Stimulated activated CD8-positive, alpha-beta memory T cell treated with anti-CD3 and anti-CD28 coated beads, Interleukin-15, amount 100 ng/mL, for 48 hours (primary cell): ENCODE measurements at regions not wholly inside any gene's neighbourhood (a gene's known extent, or its start where the extent isn't known, plus 50 kb on each side); places are given as distances from the start of the nearest gene placed in this dataset.
"Not testable (repeated sequence)": the region's sequence is repeated elsewhere in the genome, so short reads cannot be mapped to it uniquely, and the experiment has no call there.

Experiments used
- DNase-seq, 2 donors: peaks; one replicate each; pipeline ENCODE4 v3.0.0-alpha.2; 2020; ENCODE audit warnings: low read depth in 2 of 2

DNA sequence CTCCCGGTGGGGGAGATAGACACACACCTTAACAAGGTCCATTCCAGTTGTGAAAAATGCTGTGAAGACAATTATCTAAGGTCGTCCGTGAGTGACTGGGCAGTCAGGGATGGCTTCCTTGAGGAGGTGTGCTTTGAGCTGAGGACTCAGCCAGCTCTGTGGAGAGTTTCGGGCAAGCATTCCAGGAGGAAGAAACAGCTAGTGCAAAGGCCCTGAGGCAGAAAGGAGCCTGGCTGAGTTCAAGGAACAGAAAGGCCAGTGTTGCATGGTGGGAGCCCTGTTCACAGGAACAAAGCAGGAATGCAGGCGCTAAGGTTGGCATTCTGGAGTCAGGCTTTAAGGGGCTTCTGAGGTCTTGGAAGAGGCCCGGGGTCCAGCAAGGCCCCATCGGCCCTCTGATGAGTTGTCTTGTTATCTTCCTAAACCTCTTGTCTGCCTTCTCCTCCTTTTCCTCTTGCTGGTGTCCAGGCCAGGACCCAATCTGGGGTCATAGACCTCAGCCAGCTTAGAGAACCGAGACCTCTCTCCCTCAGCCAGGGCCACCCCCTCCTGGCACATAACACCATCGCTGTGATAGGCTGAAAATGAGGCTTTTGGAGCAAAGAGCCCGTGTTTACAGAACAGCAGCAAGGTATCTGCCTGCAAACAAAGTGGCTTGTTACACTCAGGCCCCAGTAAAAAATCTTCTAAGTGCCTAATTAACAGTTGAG is 270.2 kb upstream of the MVB12B start:
- DNase-seq: no peak

DNA sequence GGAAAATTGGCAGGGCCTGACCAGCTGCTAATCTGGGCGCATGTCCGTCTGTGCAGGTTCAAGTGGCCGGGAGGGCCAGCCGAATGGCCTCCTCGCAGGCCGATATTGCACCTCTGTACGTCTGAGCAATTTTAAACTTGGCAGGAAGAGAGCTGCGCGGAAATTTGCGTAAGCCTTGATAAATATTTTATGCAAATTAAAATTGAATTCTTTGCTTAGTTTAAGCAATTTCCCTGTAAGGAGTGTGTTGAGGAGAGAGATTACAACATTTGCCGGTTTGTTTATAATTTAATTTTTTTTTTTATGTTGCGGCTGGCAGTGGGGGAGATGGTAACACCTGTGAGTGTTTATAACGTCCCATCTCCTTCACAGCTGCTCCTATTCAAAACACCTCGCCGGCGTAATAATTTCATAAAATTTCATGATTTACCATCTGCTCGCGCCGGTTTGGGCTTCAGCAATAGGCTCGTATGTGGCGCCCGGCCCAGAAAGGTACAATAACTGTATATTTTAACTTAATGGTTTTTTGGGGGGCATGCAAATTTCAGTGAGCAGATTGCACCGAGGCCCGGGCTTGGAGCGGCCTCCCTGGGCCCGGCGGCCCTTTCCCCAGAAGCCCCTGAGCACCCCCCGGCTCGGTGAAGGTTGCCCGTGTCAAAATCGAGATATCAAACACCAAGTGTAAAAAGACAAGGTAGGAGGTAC is 269.4 kb upstream of the MVB12B start:
- no peak for DNase-seq

DNA sequence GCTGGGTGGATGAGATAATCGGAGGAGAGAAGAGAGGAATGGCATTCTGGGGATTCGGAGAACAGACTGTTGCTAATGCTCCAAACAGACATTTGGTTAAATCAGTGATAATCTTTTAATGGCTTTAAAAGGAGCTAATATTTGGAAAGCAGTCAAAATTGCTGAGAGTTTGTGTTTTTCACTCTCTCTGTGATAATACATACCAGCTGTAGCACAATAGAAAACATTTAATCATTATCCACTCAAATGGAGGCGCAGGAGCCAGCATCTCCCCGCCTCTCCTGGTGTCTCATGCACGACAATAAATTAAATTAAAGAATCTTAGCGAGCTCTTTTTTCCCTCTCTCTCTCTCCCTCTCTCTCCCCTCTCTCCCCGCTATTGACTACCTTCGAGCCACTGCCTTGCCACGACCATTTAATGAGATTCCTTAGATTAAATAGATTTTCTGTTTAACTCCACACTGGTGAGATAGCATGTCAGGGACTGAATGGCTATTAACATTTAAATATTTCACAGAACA is 268.6 kb upstream of the MVB12B start:
- no peak for DNase-seq

DNA sequence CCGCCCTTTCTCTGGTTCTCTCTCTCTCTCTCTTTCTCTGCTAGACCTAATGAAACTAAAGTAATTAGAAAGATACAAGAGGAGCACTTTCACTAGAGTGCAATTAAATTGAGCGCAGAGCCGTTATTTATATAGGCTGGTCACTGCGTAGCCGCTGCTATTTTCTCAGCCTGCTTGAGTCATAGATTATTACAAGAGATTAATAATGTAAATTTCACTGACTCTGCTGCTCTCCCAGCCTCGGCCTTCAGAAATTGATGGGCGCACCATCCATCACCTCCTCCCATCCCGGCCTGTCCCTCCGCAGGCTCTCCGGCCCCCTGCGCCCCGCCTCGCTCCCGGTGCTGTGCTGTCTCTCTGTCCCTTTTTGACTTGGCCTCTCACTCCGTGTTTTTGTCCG is 268.0 kb upstream of the MVB12B start:
- no peak for DNase-seq

DNA sequence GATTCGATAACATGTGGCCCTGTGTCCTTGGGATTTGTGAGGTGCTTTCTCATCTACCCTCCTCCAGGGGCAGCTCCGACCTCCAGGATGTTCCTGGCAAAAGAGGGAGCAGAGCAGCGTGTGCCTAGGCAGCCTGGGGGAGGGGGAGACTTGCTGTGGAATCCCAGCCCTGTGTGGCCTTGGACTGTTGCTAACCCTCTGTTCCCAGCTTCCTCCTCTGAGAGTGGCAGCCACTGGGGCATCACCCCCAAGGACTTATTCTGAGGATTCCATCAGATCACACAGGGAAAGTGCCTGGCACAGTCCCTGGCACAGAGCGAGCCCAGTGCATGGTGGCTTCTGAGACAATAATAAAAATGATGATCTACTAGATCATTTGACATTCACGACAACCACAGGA is 265.1 kb upstream of the MVB12B start:
- no peak for DNase-seq

DNA sequence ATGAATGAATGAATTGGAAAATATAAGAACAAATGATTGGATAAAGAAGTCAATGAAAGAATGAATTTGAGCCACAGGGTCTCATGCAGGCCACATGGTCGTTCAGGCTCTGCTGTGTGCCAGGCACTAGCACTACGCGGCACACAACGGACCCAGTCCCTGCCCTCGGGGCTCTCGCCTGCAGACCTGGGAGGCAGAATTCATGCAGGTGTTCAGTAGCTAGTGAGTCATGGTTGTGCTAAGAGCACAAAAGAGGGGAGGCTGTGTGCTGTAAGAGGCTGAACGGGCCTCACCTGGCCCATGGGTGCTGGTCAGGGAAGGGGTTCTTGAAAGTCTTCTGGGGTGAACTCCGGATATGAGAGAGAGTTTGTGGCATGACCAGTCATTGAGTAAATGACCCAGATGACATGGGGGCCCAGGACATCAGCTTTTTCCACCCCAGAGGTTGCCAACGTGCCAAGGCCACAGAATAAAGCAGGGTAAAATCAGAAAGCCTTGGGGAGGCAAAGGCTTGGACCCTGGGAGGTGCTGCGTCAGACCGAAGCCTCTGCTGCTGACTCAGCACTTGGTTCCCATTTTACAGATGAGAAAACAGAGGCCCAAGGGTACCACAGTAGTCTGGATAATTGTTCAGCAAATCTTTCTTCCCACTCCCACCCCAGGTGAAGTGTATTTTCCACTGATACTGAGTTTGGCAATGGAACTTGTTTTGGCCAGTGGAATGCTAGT is 264.3 kb upstream of the MVB12B start:
- DNase-seq: no peak

DNA sequence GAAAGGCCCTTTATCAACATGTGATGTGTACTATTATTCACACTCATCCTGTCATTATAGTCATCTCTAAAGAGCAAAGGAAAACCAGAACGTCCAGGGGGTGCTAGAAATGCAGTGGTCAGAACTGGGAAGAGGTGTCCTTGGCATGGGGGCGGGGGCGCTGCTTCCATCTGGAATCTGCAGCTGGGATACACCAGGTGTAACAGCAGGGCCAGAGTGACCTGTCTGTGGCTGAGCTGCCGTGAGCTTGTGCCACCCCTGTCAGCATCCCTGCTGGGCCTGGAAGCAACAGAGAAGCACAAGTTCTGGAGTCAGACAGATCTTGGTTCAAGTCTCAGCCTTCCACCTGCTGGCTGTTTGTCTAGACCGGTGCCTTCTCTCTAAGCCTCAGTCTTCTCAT is 263.3 kb upstream of the MVB12B start:
- no peak for DNase-seq

DNA sequence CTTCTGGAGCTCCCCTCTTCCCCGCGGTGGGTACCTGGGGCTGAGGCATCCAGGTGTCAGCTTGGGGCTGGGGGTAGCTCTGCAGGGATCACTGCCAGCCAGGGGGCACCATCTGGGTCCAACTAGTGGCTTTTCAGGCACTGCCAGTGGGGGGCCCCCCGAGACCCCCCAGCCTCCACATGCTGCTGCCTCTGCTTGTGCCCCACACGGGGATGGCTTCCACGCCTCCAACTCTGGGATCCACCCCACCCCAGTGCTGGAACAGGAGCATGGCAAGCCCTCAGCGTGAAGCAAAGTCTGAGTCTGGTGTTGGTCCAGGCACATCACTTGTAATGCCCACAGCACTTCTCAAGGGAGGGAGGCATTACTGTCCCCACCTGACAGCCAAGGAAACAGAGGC is 260.5 kb upstream of the MVB12B start:
- DNase-seq: no peak

DNA sequence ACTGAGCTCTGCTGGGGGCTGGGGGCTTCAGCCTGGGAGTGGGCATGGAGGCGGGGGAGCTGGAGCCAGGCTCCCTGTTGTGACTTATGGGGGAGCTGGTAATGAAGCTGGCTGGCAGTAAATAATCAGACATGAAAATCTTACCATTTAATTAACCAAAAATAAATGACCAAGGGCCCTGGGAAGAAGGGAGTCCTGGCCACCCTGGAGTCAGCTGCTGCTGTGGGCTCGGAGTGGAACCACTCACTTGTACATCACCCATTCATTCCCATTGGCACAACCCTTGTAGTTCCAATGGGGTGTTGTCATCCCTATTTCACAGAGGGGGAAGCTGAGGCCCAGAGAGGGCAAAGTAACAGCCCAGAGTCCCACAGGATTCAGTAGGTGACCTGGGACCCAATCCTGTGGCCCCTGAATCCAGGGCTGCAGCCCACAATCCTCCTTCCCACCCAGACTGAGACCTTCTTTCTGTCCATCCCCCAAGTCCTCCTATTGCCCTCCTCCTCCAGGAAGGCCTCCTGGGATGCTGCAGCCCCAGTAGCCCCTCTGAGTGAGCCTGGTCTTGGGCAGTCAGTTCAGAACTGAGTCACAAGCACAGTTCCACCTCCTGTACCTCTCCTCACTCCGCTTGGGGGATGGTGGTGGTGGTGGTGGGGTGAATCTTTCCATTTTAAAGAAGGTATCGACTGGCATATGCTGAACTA is 259.4 kb upstream of the MVB12B start:
- DNase-seq: no peak

DNA sequence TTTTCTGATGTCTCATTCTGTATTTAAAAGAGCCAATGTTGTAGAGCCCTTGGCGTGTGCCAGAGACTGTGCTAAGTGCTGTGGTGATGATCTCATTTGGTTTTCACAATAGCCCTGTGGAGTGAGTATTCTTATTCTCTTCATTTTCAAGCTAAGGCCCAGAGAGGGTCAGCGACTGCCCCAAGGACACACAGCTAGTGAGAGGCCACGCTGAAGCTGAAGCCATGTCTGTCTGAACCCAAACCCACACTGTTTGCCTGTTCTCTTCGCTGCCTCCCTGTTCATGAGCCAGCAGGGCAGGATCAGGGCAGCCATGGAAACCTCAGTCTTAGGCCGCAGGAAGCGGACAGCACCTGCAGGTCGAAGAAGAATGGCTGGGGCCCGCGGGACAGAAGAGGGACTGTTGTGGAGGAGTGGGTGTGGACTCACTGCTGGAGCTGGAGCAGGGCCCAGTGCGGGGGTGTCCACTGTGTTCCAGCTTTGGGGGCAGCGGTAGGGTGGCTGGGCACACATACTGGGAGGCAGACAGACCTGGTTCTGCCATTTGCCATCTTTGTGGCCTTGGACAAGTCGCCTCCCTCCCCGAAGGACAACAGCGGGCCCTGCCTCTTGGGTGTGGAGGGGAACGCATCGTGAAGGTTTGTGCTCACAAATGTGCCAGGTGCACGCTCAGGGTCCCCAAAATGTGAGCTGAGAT is 257.9 kb upstream of the MVB12B start:
- DNase-seq: no peak

DNA sequence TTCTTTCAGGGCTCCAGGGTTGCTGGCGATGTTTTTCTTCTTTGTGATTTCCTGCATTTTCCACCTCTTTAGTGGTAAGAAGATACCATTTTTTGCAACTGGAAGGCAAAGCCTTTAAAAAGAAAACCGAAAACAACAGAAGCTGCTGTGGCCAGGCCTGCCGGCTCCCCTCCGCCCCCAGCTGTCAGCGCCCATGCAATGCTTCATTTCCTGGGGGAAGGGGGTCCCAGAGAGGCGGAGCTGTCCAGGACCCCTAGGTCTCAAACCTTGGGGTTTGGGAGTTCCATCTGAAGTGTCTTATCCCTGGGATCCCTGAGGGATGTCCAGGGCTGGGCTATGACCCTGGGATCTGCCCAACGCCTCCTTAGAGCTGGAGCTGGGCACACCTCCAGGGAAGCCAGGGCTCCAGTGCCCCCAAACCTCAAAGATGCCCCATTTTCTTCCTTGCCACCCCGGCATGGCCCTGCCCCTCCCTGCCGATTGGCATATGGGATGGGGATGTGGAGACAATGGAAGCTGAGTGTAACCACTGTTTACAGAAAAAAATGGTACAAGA is 257.2 kb upstream of the MVB12B start:
- DNase-seq: no peak

DNA sequence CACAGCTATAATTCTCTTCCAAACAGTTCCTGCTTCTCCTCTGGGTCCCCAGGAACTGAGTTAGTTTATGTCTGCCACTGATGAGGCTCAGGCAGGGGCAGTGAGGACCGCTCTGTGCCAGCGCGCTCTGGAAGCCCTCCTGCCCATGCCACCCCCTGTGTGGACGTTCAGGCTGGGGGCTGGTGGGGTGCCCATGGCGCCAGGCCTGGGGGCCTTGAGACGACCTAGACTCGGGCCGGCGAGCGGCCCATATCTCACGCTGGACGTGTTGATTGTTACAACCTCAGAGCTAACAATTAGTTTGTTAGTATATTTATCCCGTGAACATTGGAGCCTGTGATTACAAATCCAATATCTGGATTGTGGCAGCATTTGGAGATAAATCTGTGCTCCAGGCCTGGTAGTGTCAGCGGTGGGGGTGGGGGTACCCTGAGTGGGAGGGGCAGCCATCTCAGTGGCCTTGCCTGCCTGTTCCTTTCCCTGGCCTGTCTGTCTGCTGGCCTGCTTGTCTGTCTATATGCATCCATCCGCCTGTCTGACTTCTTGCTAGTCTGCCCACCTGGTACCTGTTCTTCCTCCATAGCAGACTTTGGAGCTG is 256.5 kb upstream of the MVB12B start:
- DNase-seq: no peak

DNA sequence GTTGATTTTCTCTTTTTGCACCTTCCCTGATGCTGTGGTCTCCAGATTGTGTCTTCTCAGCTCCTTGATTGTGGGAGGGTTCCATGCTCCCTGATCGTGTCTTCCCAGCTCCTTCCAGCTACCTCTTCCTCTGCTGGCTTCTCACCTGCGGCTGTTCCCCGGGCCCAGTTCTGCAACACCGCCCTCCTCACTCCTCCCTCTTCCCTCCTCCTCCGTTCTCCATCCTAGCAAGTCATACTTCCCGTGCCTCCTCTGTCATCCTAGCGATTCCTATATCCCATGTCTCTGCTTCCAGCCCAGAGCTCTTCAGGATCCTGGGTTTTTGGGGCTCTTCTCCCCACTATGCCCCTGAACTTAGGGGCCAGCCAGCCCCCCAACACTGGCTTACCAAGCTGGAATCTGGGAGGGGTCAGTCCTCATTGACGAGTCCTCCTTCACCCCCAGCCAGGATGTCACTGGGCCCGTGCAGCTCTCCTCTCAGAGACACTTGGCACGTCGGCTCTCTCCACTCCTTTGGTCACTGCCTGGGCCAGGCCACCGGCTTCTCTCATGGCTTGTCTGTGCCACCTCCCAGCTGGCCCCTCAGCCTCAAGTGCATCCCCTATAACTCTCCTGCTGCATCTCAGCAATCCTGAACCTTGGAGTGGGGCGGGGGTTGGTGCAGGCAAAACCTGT is 255.4 kb upstream of the MVB12B start:
- no peak for DNase-seq

DNA sequence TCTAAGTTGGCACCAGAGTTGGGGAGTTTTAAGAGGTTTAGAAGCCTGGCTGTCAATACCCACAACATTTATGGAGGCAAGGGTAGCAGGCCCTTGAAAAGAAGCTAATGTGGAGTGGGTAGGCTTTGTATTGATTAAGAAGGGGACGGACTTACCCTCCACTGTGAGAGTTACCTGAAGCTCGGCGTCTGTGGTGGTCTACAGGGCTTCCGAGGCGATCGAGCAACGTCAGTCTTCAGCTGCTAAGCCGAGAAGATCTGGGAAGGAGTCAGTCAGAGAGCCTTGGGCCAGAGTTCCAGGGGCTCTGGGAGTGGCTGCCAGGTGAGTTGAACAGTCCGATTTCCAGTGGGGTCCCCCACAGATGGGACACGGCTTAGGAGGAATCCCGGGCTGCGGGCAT is 249.0 kb upstream of the MVB12B start:
- DNase-seq: not testable (repeated sequence)

DNA sequence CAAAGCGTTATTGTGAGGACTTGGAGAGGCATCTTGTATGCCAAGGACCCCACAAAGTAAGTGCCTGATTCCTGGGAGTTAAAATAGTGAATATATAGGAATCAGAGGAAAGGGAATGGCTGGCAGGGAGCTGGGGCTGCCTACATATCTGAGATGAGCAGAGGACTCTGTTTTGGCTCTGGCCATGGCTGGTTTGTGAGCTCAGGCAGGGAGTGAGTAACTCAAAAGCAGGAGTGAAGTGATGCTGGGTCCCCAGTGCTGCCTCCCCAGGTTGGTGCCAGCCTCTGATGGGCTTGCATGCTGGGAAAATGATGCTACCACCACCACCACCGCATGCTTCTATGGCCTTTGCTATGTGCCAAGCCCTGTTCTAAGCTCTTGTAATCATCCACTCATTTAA is 246.0 kb upstream of the MVB12B start:
- DNase-seq: no peak

DNA sequence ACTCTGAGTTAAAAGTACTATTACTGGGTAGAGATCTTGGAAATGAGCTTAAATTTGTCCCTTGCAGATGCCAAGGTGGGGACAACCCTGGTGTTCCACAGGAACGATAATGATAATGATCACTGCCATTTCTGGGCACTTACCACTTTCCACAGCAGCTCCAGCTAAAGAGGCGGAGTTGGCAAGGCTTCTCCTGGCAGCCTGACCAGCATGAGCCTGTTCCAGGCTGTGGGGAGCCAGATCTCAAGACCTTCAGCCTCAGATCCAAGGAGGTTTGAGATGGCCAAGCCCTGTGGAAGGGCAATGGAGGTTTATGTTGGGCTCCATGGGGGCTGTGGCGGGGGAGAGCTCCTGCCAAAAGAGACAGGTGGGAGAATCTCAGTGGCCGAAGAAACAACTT is 244.9 kb upstream of the MVB12B start:
- DNase-seq: no peak

DNA sequence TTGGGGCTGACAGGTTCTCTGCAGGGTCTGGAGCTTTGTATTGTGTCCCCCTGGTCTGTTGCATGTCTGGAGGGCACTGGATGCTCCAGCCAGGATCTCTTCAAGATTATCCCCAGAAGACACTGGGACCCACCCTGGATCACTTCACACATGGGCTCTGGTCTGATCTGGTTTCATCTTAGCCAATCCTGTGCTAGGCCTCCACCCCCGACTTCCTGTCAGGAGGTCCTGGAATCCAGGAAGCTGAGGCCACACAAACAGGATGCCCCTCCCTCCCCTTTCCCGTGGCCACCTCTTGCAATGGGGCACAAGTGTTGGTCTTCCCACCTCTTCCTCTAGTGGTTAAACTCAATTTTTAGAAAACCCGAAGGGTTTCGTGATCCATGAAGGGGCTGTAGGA is 242.6 kb upstream of the MVB12B start:
- DNase-seq: no peak

DNA sequence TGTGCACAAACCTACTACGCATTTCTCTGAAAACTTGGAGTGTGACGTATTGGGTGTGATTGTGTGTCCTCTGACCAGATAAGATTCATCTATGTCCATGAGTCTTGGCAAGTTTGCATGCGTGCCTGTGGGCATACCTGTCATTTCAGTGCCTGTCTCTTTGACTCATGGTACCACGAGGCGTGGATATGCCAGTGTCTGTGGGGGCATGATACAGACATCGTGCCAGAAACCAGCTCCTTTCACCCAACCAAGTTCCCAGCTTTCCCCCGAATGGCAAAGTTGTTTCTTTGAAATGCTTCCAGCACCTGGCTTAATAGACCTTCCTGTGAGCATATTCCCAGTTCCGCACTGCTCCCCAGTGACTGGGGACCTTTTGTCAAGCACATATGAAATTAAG is 241.9 kb upstream of the MVB12B start:
- no peak for DNase-seq

DNA sequence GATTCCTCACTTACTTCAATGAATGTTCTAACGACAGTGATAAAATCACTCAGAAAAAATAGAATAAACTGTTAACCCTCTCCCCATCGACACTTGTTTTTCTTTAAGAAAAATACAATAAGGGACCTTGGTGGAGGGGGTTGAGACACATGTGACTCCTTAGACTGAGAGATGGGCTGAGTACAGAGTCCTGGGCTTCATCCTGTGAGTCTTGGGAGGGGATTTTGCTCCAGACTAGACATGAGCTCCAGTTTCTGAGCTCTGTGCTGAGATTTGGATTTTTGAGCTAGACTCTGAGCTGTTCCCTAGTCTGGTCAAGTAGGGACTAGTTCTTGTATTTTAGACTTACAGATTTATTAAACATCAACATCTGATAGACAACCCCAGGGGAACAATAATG is 241.5 kb upstream of the MVB12B start:
- no peak for DNase-seq

DNA sequence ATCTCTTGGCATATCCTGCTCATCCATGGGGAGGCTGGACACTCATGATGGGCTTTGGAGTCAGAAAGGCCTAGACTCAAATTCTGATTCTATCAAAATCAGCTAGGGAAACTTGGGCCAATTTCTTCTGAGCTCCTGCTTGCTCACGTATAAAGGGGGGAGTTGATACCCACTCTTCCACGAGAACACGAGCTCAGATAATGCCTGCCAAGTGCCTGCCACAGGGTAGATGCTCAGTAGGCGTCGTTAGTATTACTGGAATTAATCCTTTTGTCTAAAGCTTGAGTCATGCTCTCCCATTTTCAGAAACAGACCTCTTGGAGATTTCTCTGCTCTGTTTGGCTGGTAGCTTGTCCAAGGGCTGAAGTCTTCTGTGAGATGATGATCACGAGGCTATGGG is 238.3 kb upstream of the MVB12B start:
- no peak for DNase-seq
